Stomach (tissue), 8 donors: ENCODE measurements at regions not wholly inside any gene's neighbourhood (a gene's known extent, or its start where the extent isn't known, plus 50 kb on each side); places are given as distances from the start of the nearest gene placed in this dataset.

Source experiments
- DNase-seq, 2 donors: peaks; one replicate each; pipeline versions ENCODE4 v3.0.0 to v3.0.0-alpha.2; 2013 to 2019
- H3K27ac ChIP-seq, 5 donors: fragments of 200-600 bp in 4 of 5; sonication (generic) in 4 of 5; one replicate each; pipeline ENCODE4 v1.5.1; 2013 to 2019; ENCODE audit warnings: mild to moderate bottlenecking in 1 of 5, moderate library complexity in 1 of 5
- H3K27me3 ChIP-seq, 3 donors: fragments of 200-600 bp; sonication (generic); one replicate each; pipeline ENCODE4 v1.5.1; 2017 to 2019; ENCODE audit warnings: mixed run types in 1 of 3
- H3K36me3 ChIP-seq, 4 donors: fragments of 200-600 bp; sonication (generic); 1 replicate in 3 of 4; 2 replicates in 1 of 4; pipeline ENCODE4 v1.5.1; 2016 to 2019
- H3K4me1 ChIP-seq, 4 donors: fragments of 200-600 bp; sonication (generic); one replicate each; pipeline ENCODE4 v1.5.1; 2016 to 2019
- H3K4me3 ChIP-seq, 4 donors: fragments of 200-600 bp; sonication (generic) in 3 of 4; one replicate each; pipeline ENCODE4 v1.5.1; 2016 to 2019; ENCODE audit warnings: mild to moderate bottlenecking in 1 of 4
- H3K9me3 ChIP-seq, 4 donors: fragments of 200-600 bp; sonication (generic); one replicate each; pipeline ENCODE4 v1.5.1; 2016 to 2019
- EP300 ChIP-seq: sonication (generic); formaldehyde crosslinking; IDR thresholded peaks from one replicate; pipeline ENCODE4 v1.6.1; 2017; ENCODE audit warnings: antibody characterized with exemption
- POLR2A ChIP-seq, 4 donors: fragments of 450-650 bp; IDR thresholded peaks; one replicate each; pipeline ENCODE4 v1.6.1; 2016; ENCODE audit warnings: antibody characterized with exemption in 4 of 4, control low read depth in 2 of 4, mild to moderate bottlenecking in 1 of 4, moderate library complexity in 1 of 4
- POLR2AphosphoS5 ChIP-seq, 3 donors: sonication (generic); formaldehyde crosslinking; IDR thresholded peaks; one replicate each; pipeline ENCODE4 v1.6.1; 2016; ENCODE audit warnings: antibody characterized with exemption in 3 of 3
- WGBS, 5 donors: extraction: QIAGEN DNeasy Blood & Tissue Kit in 3 of 5; methylation state at CpG; one replicate each; pipeline versions ENCODE4 v1.1.5 to v1.1.7; 2013 to 2018; 5-methylcytosine and 5-hydroxymethylcytosine counted together
- intact Hi-C: fragments of 100-400 bp; cut with DNase I; formaldehyde crosslinking; loops from one replicate; pipeline ENCODE4 v1.15.1; 2023; ENCODE audit warnings: low total_unique reads
- TF ChIP-seq, protein P1 (sequence below), 7 experiments: fragments of 450-650 bp in 4 of 7; fragments of 200-600 bp in 3 of 7; sonication (generic) in 3 of 7; IDR thresholded peaks; one replicate each; pipeline ENCODE4 v1.5.1; 2016 to 2019; ENCODE audit warnings: antibody characterized with exemption in 7 of 7, control low read depth in 2 of 7, mild to moderate bottlenecking in 1 of 7
- donor health status: healthy with polysubstance abuse.
- donor health status: Bipolar disorder and iron deficiency.
- donor health status: healthy.

DNA sequence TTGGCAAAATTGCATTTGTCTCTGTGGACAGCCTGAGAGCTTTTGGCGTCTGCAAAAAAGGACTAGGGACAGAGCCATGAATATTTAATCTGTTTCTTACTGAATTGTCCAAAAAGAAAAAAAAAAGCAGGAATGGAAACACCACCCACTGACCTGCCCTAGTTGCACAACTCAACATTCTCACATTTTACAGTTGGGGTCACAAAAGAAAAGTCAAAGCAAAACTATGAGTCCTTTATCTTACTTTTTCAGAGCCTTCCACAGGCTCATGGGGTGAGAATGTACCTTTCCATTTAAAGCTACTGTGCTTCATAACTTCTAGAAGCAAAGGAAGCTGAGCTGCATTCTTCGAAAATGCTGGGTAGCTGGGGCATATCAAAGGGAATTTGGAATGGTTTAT, 225.7 kb downstream of the FAM76B start:
- TF ChIP-seq, protein P1, sequence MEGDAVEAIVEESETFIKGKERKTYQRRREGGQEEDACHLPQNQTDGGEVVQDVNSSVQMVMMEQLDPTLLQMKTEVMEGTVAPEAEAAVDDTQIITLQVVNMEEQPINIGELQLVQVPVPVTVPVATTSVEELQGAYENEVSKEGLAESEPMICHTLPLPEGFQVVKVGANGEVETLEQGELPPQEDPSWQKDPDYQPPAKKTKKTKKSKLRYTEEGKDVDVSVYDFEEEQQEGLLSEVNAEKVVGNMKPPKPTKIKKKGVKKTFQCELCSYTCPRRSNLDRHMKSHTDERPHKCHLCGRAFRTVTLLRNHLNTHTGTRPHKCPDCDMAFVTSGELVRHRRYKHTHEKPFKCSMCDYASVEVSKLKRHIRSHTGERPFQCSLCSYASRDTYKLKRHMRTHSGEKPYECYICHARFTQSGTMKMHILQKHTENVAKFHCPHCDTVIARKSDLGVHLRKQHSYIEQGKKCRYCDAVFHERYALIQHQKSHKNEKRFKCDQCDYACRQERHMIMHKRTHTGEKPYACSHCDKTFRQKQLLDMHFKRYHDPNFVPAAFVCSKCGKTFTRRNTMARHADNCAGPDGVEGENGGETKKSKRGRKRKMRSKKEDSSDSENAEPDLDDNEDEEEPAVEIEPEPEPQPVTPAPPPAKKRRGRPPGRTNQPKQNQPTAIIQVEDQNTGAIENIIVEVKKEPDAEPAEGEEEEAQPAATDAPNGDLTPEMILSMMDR (IDR thresholded peaks at IDR 0.05), result no peak
- TF ChIP-seq POLR2A (IDR thresholded peaks at IDR 0.05) (no peak), POLR2AphosphoS5 (IDR thresholded peaks at IDR 0.05) (no peak)
- Histone ChIP-seq H3K27me3 (no peaks in the 10 kb centered on the region), H3K4me3 (no peak overlapping the region), H3K4me1 (peaks cover 0 to 9% (median 4%) of the 10 kb centered on the region in 4 donors), H3K36me3 (no peaks in the 10 kb centered on the region), H3K27ac (no peak overlapping the region), H3K9me3 (peaks cover 0 to under 1% (median 0%) of the 10 kb centered on the region in 4 donors)
- DNase-seq, result no peak
- intact Hi-C loops, result no loop called here
- WGBS, 5 donors, result 27 to 42% (median 39%) methylated on average over 2 of the region's 2 CpGs

DNA sequence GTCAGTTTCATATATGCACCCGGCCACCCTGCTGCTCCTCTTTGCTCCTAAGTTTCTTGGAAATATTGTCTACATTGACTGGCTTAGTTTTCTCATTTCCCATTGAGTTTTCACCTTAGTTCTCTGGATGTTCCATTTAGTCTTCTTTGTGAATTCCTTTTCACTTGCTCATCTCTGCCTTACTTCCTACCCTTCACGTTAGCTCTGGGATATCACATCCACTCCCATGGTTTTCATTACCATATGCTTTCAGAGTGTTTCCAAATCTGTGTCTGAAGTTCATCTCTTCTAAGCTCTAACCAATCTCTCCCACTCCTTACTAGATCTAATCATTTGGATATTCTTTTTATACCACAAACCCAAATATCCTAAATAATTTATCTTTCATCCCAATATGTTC, 226.4 kb downstream of the FAM76B start:
- Histone ChIP-seq H3K27me3 (no peaks in the 10 kb centered on the region), H3K9me3 (no peaks in the 10 kb centered on the region), H3K4me1 (peaks cover 0 to 9% (median 4%) of the 10 kb centered on the region in 4 donors), H3K36me3 (no peaks in the 10 kb centered on the region), H3K27ac (no peak overlapping the region), H3K4me3 (no peak overlapping the region)
- TF ChIP-seq EP300 (no peak), POLR2A (IDR thresholded peaks at IDR 0.05) (no peak), POLR2AphosphoS5 (IDR thresholded peaks at IDR 0.05) (no peak)
- TF ChIP-seq, protein P1 (IDR thresholded peaks at IDR 0.05), result no peak
- no peak for DNase-seq
- intact Hi-C loops, result no loop called here
- 67 to 81% (median 73%) methylated on average over 2 of the region's 2 CpGs for WGBS, 5 donors

DNA sequence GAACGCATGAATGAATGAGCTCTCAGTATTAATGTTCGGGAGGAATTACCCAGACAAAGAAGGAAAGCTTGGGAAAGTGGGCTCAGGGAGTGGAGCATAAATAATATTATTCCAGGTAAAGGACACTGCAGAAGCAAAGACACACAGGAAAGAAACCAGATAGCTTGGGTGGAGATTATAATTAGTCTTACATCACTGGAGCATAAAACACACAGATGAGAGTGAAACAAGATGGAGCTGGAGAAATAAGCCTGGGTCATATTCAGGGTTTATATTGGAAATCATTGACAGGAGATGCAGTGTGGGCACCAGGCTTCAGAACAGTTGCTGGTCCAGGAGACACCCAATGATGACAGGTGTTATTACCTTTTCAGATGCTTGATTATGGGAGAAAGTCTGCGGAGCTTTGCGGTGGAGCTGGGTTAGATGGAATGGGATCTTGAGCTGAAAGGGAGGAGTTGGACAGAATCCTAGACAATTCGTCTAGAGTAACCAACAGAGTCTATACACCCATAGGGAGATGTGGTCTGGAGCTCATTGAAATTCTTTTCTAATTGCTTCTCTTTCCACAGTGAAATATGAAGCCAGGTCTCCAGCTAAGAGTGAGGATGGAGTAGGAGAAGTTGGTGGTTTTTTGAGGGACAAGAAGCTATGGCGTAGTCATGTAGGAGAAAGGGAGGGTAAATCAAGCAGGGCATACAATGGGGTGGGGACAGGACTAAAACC, 227.2 kb downstream of the FAM76B start:
- Histone ChIP-seq H3K9me3 (no peaks in the 10 kb centered on the region), H3K4me1 (peaks cover 0 to 9% (median 4%) of the 10 kb centered on the region in 4 donors), H3K27me3 (no peaks in the 10 kb centered on the region), H3K27ac (no peak overlapping the region), H3K36me3 (no peaks in the 10 kb centered on the region), H3K4me3 (no peak overlapping the region)
- WGBS, 5 donors, result 83 to 95% (median 95%) methylated on average over 6 of the region's 6 CpGs
- no peak for DNase-seq
- intact Hi-C loops, result no loop called here
- TF ChIP-seq POLR2AphosphoS5 (IDR thresholded peaks at IDR 0.05), result no peak
- no peak for TF ChIP-seq EP300

DNA sequence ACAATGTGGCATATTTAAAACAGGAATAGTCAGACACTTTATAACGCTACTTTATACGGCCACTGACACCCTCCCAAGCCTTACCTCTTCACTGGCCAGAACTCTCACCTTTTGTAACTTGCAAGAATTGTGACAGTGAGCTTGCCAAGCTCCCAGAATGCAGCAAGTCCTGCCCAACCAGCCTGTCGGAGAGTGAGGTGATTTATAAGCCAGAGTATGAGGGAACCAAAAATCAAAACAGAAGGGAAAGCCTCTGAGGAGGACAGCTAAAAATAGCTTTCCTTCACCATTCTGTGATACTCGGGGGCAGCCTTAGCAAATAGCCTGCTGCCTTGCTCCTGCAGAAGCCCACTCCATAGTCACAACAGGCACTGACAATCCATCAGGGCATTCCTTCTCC, 229.7 kb downstream of the FAM76B start:
- Histone ChIP-seq H3K4me3 (no peak overlapping the region), H3K27me3 (no peaks in the 10 kb centered on the region), H3K36me3 (no peaks in the 10 kb centered on the region), H3K27ac (no peak overlapping the region), H3K9me3 (no peaks in the 10 kb centered on the region), H3K4me1 (peaks cover 0 to 9% (median 0%) of the 10 kb centered on the region in 4 donors)
- peak in 1 of 2 donors; percentile 44 for DNase-seq
- 48 to 67% (median 58%) methylated on average over 4 of the region's 4 CpGs for WGBS, 5 donors
- TF ChIP-seq EP300 (no peak), POLR2AphosphoS5 (IDR thresholded peaks at IDR 0.05) (no peak), POLR2A (IDR thresholded peaks at IDR 0.05) (no peak)
- TF ChIP-seq, protein P1 (IDR thresholded peaks at IDR 0.05), result no peak
- intact Hi-C loops, result no loop called here

DNA sequence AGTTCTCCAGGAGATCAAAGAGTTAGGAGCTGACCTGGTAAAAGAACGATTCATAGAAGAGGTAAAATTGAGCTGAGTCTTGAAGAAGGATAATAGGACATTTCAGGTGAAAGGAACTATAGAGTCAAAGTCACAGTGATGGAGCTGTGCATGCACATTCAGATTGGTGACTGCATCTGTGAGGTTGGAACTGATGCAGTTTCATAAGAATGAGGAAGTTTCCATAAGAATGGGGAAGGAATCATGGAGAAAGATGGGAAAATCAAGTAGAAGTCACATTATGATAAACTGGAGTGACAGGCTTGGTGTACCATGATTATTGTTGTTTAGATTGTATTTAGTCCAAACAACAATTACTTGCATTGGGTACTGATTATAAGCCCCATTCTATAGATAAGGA, 232.2 kb downstream of the FAM76B start:
- WGBS, 5 donors, result 59 to 80% (median 63%) methylated on average over 1 of the region's 1 CpG

More for the DNA sequence above, 232.2 kb downstream of the FAM76B start:
- Histone ChIP-seq H3K9me3 (no peaks in the 10 kb centered on the region), H3K27me3 (no peaks in the 10 kb centered on the region), H3K27ac (no peak overlapping the region), H3K4me1 (peaks cover 0 to 9% (median 0%) of the 10 kb centered on the region in 4 donors), H3K4me3 (no peak overlapping the region), H3K36me3 (no peaks in the 10 kb centered on the region)
- TF ChIP-seq, protein P1 (IDR thresholded peaks at IDR 0.05), result no peak
- no peak for TF ChIP-seq EP300
- TF ChIP-seq POLR2AphosphoS5 (IDR thresholded peaks at IDR 0.05), result no peak
- no peak for TF ChIP-seq POLR2A (IDR thresholded peaks at IDR 0.05)
- DNase-seq, result no peak
- intact Hi-C loops, result no loop called here
